ENCODE measurements at regions not wholly inside any gene's neighbourhood (a gene's known extent, or its start where the extent isn't known, plus 50 kb on each side); places are given as distances from the start of the nearest gene placed in this dataset.
"Not testable (repeated sequence)": the region's sequence is repeated elsewhere in the genome, so short reads cannot be mapped to it uniquely, and the experiment has no call there.

- no peak for DNase-seq
These were observed 115.7 kb upstream of the CACNA2D1 start for GRCh38 chr7:82559193-82559805.

DNA sequence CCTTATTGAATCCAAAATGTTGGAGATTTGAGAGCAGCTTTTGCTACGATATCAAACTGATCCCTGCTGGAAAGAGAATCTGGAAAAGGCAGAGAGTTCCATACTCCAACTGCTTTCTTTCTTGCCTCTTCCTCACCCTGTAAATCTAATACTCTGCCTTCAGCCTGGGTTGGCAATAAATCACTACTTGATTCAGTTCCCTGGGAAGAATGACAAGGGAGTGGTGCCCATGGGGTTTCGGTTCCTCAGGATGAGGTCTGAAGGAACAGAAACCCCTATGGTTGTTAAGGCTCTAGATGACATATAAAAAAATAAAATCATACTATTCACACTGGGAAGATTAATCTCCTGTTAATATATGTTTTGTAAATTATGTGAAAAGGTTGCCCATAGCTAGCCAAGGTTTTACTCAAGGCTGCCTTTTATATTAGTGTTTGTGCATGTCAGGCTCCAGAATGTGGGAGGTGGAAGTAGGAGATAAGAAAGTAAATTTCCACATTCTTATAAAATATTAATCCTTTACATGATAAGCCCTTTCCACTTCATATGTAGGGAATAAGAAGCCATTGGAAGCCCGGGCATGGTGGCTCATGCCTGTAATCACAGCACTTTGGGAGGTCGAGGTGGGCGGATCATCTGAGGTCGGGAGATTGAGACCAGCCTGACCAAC, 106.2 kb upstream of the CACNA2D1 start:
- no peak for DNase-seq

DNA sequence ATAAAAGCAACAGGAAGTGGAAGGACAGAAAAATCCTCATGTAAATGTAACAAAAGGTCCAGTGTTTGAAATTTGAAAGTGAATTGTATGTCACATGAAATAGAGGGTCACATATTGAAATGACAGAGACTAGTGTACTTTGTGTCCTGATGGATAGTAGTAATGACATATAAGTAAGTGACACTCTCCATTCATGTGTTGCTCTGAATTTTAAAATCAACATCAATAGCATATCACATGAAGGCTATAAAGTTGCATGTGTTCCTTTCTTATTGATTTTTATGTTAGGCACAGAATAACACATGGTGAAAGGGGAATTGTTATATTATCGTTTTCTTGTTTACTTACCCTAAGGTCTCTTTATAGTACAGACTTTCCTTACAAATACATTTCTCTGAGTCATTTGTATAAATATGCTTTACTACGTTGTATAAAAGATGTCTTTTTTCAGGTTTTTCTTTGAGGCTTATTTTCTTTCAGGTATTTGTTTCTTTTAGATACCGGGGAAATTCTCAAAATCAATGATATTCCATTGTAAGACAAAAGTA, 104.6 kb upstream of the CACNA2D1 start:
- no peak for DNase-seq

- DNase-seq: no peak
These were observed 99.1 kb upstream of the CACNA2D1 start for GRCh38 chr7:82542665-82543064.

- no peak for DNase-seq
These were observed 96.4 kb upstream of the CACNA2D1 start for GRCh38 chr7:82539969-82540368.

DNA sequence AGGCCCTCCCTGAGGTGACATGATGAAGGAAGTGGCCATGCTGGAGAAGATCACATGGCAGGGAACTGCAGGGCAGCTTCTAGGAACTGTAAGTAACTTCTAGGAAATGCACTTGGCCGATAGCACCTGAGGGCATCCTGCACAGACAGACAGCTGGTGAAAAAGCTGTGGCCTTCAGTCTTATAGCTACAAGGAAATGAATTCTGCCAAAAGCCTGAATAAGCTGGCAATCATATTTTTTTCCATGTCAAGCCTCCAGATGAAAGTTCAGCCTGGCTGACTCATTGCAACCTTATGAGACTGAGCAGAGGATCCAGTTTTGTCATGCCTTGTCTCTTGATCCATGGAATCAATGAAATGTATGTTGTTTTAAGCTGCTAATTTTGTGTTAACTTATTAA, 91.1 kb upstream of the CACNA2D1 start:
- no peak for DNase-seq

- no peak for DNase-seq
These were observed 86.8 kb upstream of the CACNA2D1 start for GRCh38 chr7:82530361-82530760.

- no peak for DNase-seq
These were observed 85.2 kb upstream of the CACNA2D1 start for GRCh38 chr7:82528577-82529310.

- DNase-seq: no peak
These were observed 84.3 kb upstream of the CACNA2D1 start for GRCh38 chr7:82527851-82528250.

- DNase-seq: no peak
These were observed 78.4 kb upstream of the CACNA2D1 start for GRCh38 chr7:82521906-82522445.

DNA sequence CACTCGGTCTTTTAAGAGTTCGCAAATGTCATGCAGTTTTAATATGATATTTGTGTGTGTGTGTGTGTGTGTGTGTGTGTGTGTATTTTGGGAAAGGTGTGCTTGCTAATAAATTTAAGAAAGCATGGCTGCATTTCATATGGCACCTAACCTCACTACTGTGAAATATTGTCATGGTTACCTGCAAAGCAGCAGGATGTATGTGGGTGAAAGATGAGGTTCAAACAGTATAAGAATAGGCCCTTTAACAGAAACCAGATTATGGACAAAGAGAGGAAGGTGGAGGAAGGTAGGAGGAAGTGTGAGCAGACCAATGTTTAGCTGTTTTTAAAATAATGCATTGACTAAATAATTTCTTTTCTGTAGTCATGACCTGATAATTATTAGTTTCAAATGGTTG, 73.5 kb upstream of the CACNA2D1 start:
- DNase-seq: no peak

- no peak for DNase-seq
These were observed 68.0 kb upstream of the CACNA2D1 start for GRCh38 chr7:82511542-82511941.

- DNase-seq: no peak
These were observed 64.5 kb upstream of the CACNA2D1 start for GRCh38 chr7:82507976-82508677.

DNA sequence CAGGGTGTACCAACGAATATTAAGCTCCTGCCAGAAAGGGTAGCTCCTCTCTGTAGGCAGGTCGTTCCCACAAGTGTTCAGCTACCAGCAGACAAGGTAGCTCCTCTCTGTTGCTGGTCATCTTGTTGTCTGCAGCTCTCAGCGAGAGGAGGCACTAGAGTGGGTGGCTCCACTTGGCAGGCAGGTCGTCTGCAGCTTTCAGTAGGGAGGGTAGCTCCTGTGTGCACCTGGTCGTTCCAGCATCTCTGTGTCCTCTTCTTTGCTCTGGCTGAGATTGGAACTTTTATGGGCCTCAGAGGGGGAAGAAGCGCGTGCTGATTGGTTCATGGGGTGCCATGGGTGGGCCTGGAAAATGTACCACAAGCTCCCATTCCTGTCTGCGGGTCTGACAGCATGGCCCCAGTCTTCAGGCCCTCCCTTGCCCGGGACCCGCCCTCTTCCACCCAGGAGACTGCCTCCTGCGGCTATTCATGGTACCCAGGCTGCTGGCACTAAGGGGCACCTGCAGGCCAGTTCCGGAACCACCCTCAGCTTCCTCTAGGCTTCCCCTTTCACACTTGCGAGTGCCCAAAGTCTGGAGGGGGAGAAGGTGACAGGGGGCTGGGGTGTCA, 63.9 kb upstream of the CACNA2D1 start:
- DNase-seq: no peak

DNA sequence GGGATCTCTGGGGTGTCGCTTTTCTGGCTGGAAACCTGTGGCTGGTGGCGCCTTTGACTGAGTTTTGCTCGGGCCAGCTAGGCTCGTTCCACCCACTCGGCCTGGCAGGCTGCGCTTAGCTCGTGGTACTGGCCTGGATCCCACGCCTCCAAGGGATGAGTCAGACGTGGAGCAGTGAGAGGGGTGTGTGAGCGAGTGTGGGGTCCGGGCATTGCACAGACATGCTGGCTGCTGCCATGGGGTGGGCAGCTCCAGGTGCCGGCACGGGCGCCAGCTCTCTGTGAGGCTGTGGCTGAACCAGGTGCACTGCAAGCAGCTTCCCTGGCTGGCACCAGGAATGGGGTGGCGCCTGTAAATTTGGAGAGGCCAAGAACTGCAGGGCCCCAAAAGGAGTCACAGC, 63.1 kb upstream of the CACNA2D1 start:
- no peak for DNase-seq

DNA sequence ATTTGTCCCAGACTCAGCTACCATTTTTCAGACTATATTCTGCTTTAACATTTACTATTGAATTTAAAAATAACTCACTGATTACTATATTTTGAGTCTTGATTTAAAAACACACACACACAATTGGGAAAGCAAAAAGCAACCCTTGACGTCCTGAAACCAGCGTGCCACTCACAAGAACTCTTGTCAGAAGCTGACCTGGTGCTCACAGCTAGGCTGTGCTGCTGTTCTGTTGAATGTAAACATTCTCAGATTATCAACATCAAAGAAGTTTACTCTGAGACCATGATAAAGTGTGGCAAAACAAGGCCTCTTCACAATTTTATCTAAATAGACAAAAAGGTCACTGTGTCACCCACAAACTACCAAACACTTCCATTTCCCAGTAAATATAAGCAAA, 62.6 kb upstream of the CACNA2D1 start:
- DNase-seq: no peak

DNA sequence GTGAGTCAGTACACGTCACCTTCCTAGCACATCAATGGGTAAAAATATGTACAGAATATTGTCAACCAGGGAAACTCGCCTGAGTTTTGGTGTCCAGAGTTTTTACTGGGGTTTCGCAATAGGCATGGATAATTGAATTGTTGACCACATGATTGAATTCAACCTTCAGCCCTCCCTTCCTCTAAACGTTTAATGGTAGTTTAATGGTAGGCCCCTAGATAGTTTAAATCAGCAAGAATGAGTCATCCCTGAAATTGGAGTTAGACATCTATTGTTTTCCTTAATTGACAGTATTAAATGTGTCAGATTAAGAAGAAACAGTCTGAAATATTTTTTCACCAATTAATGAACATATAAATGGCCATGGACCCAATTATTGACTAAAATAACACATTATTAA, 57.8 kb upstream of the CACNA2D1 start:
- no peak for DNase-seq

- not testable (repeated sequence) for DNase-seq
These were observed 56.0 kb upstream of the CACNA2D1 start for GRCh38 chr7:82499546-82499945.

GRCh38 chr7:82494420-82494819, 50.8 kb upstream of the CACNA2D1 start:
- no peak for DNase-seq

Data from central memory CD4-positive, alpha-beta T cell (primary cell).